Progenitor cell of endocrine pancreas (in vitro differentiated cells): ENCODE measurements at regions not wholly inside any gene's neighbourhood (a gene's known extent, or its start where the extent isn't known, plus 50 kb on each side); places are given as distances from the start of the nearest gene placed in this dataset.

ENCODE experiments used
- DNase-seq: peaks from one replicate; pipeline ENCODE4 v3.0.0; 2021; ENCODE audit warnings: low spot score; ENCODE audit not compliant: unreplicated experiment
- H3K27ac Mint-ChIP-seq: 2 replicates; pipeline ENCODE4 v1.8.0; 2021; ENCODE audit warnings: mild to moderate bottlenecking, moderate library complexity, mixed read lengths
- H3K27me3 Mint-ChIP-seq: 2 replicates; pipeline ENCODE4 v1.8.0; 2021; ENCODE audit warnings: mixed read lengths
- H3K36me3 Mint-ChIP-seq: 2 replicates; pipeline ENCODE4 v1.8.0; 2022; ENCODE audit warnings: mixed read lengths; ENCODE audit not compliant: insufficient read depth
- H3K4me1 Mint-ChIP-seq: 2 replicates; pipeline ENCODE4 v1.8.0; 2021; ENCODE audit warnings: low read depth, mixed read lengths
- H3K4me3 Mint-ChIP-seq: 2 replicates; pipeline ENCODE4 v1.8.0; 2021; ENCODE audit warnings: low read depth, mild to moderate bottlenecking, moderate library complexity, mixed read lengths
- H3K9me3 Mint-ChIP-seq: 2 replicates; pipeline ENCODE4 v1.8.0; 2021; ENCODE audit warnings: low read depth, mixed read lengths
- CTCF ChIP-seq: fragments of 200-600 bp; sonication (generic); IDR thresholded peaks from one replicate; pipeline ENCODE4 v1.5.0; 2021; ENCODE audit warnings: antibody characterized with exemption, mild to moderate bottlenecking; ENCODE audit not compliant: unreplicated experiment

DNA sequence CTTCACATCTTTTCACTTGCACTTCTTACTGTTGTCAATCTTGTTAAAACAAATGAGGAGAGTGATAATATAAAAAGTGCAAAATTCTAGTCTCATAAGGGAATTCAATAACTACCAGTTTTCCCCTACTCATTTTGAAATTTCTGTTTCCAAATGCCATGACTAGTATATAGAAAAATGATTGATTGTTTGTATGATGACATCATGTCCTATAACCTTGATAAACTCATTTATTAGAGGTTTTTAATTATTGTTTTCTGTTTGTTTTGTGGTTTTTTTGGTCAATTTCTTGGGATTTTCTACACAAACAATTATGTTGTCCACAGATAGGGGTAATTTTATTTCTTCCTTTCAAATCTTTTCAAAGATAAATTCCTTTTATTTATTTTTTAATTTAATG is 559.1 kb downstream of the TLL1 start:
- no peak for TF ChIP-seq CTCF
- DNase-seq, result no peak
- no peaks in the 10 kb centered on the region for H3K27me3 Mint-ChIP-seq
- H3K4me1 Mint-ChIP-seq, result no peaks in the 10 kb centered on the region
- no peaks in the 10 kb centered on the region for H3K9me3 Mint-ChIP-seq
- H3K27ac Mint-ChIP-seq, result no peak overlapping the region
- H3K36me3 Mint-ChIP-seq, result no peaks in the 10 kb centered on the region
- H3K4me3 Mint-ChIP-seq, result no peak overlapping the region

GRCh38 chr4:166432842-166433241 is 559.8 kb downstream of the TLL1 start:
- H3K4me1 Mint-ChIP-seq, result no peaks in the 10 kb centered on the region
- no peaks in the 10 kb centered on the region for H3K36me3 Mint-ChIP-seq
- H3K9me3 Mint-ChIP-seq, result no peaks in the 10 kb centered on the region
- no peak overlapping the region for H3K4me3 Mint-ChIP-seq
- H3K27me3 Mint-ChIP-seq, result no peaks in the 10 kb centered on the region
- DNase-seq, result no peak
- no peak for TF ChIP-seq CTCF
- H3K27ac Mint-ChIP-seq, result no peak overlapping the region

DNA sequence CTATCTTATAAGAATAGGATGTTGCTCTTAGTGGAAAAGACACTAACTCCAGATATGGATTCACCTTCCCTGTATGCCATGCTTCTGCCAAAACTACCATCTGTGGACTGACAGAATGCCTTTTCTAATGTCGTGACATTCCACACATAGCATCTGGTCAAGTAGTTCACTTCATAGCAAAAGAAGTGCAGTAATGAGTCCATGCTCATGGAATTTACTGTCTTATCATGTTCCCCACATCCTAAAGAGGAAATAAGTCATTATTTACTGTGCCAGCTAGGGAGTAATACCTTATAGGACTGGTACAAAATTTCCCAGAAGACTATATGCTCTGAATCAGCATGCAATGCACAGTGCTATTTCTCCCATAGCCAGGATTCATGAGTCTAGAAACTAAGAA is 562.4 kb downstream of the TLL1 start:
- no peaks in the 10 kb centered on the region for H3K4me1 Mint-ChIP-seq
- no peak overlapping the region for H3K27ac Mint-ChIP-seq
- H3K9me3 Mint-ChIP-seq, result no peaks in the 10 kb centered on the region
- no peak for DNase-seq
- no peak for TF ChIP-seq CTCF
- no peak overlapping the region for H3K4me3 Mint-ChIP-seq
- no peaks in the 10 kb centered on the region for H3K27me3 Mint-ChIP-seq
- H3K36me3 Mint-ChIP-seq, result no peaks in the 10 kb centered on the region

- no peaks in the 10 kb centered on the region for H3K27me3 Mint-ChIP-seq
- no peaks in the 10 kb centered on the region for H3K4me1 Mint-ChIP-seq
- TF ChIP-seq CTCF, result no peak
- no peak overlapping the region for H3K27ac Mint-ChIP-seq
- H3K9me3 Mint-ChIP-seq, result peaks cover 18% of the 10 kb centered on the region
- no peak for DNase-seq
- no peak overlapping the region for H3K4me3 Mint-ChIP-seq
- H3K36me3 Mint-ChIP-seq, result peaks cover 4% of the 10 kb centered on the region
These were observed 585.7 kb downstream of the TLL1 start for GRCh38 chr4:166458756-166459155.

DNA sequence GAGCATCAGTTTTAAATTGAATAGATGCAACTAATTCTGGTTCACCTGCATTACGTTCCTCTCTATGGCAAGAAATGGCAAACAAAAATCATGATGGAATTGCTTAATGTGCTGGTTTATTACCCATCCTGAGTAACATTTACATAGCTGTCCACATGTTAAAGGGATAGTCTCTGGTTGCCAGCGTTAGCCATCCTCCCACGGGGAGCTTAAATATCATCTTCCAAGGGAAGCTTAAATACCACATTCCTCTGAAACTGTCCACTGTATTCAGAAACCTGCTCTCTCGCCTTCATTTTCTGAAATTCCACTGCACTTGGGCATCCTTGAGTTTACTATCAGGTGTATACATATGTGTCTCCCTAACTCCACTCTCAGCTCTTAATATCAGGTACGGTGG is 586.6 kb downstream of the TLL1 start:
- Mint-ChIP-seq H3K9me3 (peaks cover 15% of the 10 kb centered on the region), H3K4me3 (no peak overlapping the region), H3K27ac (no peak overlapping the region), H3K4me1 (no peaks in the 10 kb centered on the region), H3K36me3 (peaks cover 4% of the 10 kb centered on the region), H3K27me3 (no peaks in the 10 kb centered on the region)
- TF ChIP-seq CTCF, result no peak
- no peak for DNase-seq
